ENCODE measurements at regions not wholly inside any gene's neighbourhood (a gene's known extent, or its start where the extent isn't known, plus 50 kb on each side); places are given as distances from the start of the nearest gene placed in this dataset.
"Not testable (repeated sequence)": the region's sequence is repeated elsewhere in the genome, so short reads cannot be mapped to it uniquely, and the experiment has no call there.

GRCh38 chr10:25840875-25841274, 93.2 kb upstream of the MYO3A start:
- H3K4ac ChIP-seq (replicated peaks; ENCODE audit: insufficient read length, low read depth, low read length); H4K5ac ChIP-seq (ENCODE audit: insufficient read length, low read depth, low read length); DNase-seq (ENCODE audit: low read depth in 1 of 2, low spot score in 2 of 2); H2BK5ac ChIP-seq (ENCODE audit: low read depth, low read length); H2BK12ac ChIP-seq (ENCODE audit: low read depth, low read length); H2BK20ac ChIP-seq (ENCODE audit: low read length); H3K9me3 ChIP-seq (ENCODE audit: insufficient read depth in 2 of 2, low read depth in 1 of 2, low read length in 1 of 2); H4K20me1 ChIP-seq (replicated peaks in 1 of 2; ENCODE audit: control insufficient read depth in 1 of 2, insufficient read depth in 2 of 2, low read length in 2 of 2); H3K79me2 ChIP-seq (ENCODE audit: control insufficient read depth in 1 of 2, insufficient read depth in 2 of 2, low read length in 2 of 2); H3K14ac ChIP-seq (ENCODE audit: insufficient read length); H3K56ac ChIP-seq (replicated peaks; ENCODE audit: insufficient read length, low read depth, low read length); H3K27ac ChIP-seq (ENCODE audit: low read depth, low read length); H3K79me1 ChIP-seq (ENCODE audit: low read depth, low read length); H3K27me3 ChIP-seq (replicated peaks in 1 of 4; ENCODE audit: control insufficient read depth in 3 of 4, extremely low read depth in 1 of 4, insufficient read depth in 3 of 4, low read length in 3 of 4); H2BK120ac ChIP-seq (replicated peaks; ENCODE audit: low read depth, low read length); H3K23me2 ChIP-seq (ENCODE audit: low read depth, low read length); H3K18ac ChIP-seq (ENCODE audit: extremely low read depth, low read length); H2AFZ ChIP-seq (ENCODE audit: low read length); H4K91ac ChIP-seq (replicated peaks; ENCODE audit: insufficient read length, low read length); FAIRE-seq; H3K36me3 ChIP-seq (ENCODE audit: control insufficient read depth in 2 of 4, insufficient read depth in 4 of 4, low read length in 3 of 4); H2AK5ac ChIP-seq (ENCODE audit: low read depth, low read length); H4K8ac ChIP-seq (ENCODE audit: extremely low read depth, insufficient read depth, low read length); POLR2A ChIA-PET (ENCODE audit: partially characterized antibody); H3K4me3 ChIP-seq (ENCODE audit: extremely low read depth in 1 of 4, insufficient read depth in 2 of 4, low read depth in 3 of 4, low read length in 4 of 4); H3K4me1 ChIP-seq (replicated peaks in 1 of 4; ENCODE audit: control insufficient read depth in 3 of 4, insufficient read depth in 4 of 4, low read length in 3 of 4); H3K23ac ChIP-seq (ENCODE audit: insufficient read length); H3K9ac ChIP-seq (replicated peaks in 1 of 4; ENCODE audit: extremely low read depth in 1 of 4, low read depth in 3 of 4, low read length in 3 of 4); H2BK15ac ChIP-seq (ENCODE audit: low read length); H3K4me2 ChIP-seq (ENCODE audit: insufficient read depth in 1 of 2, low read depth in 2 of 2, low read length in 2 of 2): not testable (repeated sequence)
- CTCF ChIA-PET (ENCODE audit: partially characterized antibody): interaction anchor here (0.8 kb wide), 1 partner anchor 82 kb away, joined by 3 read pairs; no protein-coding TSS in a partner anchor
- 92% methylated on average over 3 of the region's 3 CpGs; no CpG with 5 or more reads in 1 of the 2 experiments for WGBS, 2 experiments (ENCODE audit: extremely low coverage in 1 of 2, insufficient coverage in 1 of 2, insufficient read length in 1 of 2, insufficient replicate concordance in 2 of 2, low coverage in 1 of 2, low lambda C conversion rate in 2 of 2, missing lambda C conversion rate in 1 of 2)
